GM21360 (cell line): ENCODE measurements at regions not wholly inside any gene's neighbourhood (a gene's known extent, or its start where the extent isn't known, plus 50 kb on each side); places are given as distances from the start of the nearest gene placed in this dataset.
"Not testable (repeated sequence)": the region's sequence is repeated elsewhere in the genome, so short reads cannot be mapped to it uniquely, and the experiment has no call there.

ENCODE experiments used
- ATAC-seq: cut with Tn5 transposase; IDR thresholded peaks from one replicate; pipeline ENCODE4 v1.9.1; 2021; ENCODE audit warnings: mild to moderate bottlenecking, moderate library complexity; ENCODE audit not compliant: unreplicated experiment

GRCh38 chr3:145190138-145190537 lies 970.8 kb downstream of the PLOD2 start:
- no peak for ATAC-seq

DNA sequence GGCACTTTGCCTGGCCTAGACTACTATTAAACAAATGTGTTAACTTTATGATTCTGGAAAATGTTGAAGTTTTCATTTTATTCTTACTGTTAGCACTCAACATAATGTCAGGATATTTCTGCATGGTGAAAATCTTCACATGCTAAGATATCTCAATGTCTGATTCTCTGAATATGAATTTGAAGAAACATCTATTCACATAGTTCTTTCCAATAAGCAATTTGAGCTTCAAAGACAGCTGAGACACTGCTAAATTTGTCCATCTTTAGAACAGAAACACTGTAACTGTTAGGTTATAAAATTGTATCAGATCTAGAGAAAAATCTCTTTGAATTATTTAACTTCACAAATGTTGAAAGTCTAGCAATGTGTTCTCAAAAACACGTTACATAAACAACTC lies 970.2 kb downstream of the PLOD2 start:
- ATAC-seq = no peak

DNA sequence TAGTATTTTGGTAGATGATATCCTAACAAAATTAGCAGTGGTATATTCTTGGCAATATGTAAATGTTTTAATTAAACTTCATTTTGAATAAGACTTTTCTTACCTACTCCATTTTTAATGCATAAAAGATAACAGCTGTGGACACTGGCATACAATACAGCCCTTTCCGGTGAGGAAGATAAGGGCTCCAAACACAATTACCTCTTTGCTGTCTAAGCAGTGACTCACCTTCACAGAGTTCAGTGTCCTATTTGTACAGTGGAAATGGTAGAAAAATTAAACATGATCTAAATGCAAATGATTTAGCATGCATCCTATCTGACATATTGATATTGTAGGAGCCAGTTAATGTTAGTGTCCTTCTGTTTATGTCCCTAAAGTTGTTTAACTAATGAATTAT lies 969.4 kb downstream of the PLOD2 start:
- ATAC-seq = no peak

DNA sequence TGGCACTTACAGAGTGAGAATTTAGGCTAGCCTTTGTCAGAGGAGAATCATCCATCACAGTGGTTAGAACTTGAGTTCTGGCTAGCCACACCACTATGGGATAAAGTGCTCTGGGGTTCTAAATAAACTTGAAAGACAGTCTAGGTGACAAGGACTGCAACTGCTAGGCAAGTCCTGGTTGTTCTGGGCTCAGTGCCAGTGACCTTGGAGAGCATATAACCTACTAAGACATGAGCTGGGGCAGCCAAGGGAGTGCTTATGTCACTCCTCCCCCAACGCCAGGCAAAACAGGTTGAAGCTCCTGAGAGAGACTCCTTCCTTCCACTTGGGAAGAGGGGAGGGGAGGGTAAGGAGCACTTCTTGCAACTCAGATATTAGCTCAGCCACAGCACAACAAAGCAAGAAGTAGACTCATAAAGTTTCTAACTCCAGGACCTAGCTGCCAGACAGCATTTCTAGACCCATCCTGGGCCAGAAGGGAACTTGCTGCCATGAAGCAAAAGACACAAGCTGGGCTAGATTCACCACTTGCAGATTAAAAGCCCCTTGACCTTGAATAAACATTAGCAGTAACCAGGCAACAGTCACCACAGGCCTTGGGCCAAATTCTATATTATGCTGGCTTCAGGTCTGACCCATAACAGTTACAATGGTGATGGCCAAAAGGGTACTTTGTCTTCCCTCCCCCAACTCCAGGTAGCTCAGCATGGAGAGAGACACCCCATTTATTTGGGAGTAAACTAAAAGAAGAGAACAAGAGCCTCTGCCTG lies 963.7 kb downstream of the PLOD2 start:
- ATAC-seq = no peak

DNA sequence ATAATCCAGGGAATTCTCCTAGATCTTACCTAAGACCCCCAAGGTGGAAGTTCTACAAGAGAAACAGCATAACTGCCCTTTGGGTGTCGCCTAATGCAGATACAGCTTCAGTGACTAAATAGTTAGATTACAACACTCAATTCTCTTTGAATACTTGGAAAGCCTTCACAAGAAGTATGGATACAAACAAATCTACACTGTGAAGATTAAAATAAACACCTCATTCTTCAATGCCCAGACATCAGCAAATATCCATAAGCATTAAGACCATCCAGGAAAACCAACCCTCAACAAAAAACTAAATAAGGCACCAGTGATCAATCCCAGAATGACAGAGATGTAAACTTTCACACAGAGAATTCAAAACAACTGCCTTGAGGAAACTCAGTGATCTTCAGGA lies 963.2 kb downstream of the PLOD2 start:
- no peak for ATAC-seq

DNA sequence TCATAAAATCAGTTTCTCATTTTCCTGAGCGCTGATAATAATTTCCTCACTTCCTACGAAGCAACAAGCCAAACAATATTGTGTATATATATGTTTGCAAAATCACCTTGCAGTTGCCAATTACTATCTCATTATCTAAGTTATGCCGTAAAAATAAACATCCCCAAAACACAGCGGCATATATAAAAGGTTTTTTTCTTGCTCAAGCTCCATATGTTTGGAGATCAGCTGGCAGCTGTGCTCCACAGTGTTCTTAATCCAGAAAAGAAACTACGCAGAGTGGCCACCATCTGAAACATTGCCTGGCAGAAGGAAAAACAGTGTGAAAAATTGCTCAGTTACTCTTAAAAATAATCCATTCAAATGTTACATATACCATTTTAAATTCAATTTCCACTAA lies 951.4 kb downstream of the PLOD2 start:
- no peak for ATAC-seq

DNA sequence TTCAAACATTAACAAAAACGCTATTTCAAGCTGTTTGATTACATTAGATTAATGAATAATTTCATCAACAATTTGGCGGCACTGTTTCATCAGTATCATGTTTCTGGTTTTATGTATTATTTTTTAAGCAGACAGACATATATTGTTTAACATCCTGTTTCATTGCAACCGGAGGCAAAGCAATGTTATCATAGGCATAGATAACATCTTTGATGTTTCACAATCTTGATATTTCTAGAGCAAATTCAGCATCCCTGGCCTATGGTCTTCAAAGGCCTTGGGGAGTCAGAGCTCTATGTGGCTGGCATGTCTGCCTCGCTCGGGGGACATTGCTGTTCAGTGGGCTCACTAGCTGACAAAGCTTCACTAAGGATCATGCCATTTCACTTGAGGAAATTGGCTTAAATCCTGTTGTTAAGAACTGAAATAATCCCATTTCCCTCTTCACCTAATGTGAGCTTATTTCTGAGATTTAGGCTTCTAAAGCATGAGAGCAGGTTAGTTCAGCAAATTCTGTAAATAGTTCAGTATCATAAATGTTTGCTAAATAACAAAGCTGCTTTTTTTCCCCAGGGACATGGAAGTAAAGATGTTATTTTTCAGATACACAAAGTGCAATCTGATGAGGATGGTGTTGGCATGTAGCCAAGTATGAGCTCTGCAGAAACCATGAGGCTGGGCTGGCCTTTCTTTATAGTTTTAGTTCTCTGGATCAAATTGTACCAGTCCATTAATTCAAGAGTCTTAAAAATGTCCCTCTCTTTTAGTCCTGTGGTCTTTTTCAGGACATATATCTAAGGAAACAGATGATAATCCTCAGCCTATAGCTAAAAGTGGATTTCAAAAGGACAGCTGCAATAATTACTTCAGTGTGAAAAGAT lies 941.4 kb downstream of the PLOD2 start:
- ATAC-seq = no peak

DNA sequence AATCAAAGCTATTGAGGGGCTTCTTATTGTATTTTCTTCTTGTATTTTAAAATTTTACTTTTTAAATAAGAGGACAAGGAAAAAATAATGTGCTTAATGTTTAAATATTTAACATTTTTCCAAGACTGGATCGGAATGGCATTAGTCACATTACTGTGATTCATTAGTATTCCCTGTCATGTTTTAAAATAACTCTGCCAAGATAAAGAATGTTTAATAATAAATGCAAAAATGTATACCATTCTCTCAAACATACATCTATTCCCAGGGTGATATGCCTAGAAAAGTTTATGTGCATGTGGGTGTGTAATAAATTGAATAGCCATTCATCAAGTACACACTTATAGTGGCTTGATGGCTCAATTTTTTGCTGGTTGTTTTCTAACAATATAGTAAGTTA lies 936.1 kb downstream of the PLOD2 start:
- no peak for ATAC-seq

- no peak for ATAC-seq
Observed at GRCh38 chr3:145243875-145244274, 917.1 kb downstream of the PLOD2 start.

GRCh38 chr3:145244327-145244726 lies 916.7 kb downstream of the PLOD2 start:
- ATAC-seq = no peak

DNA sequence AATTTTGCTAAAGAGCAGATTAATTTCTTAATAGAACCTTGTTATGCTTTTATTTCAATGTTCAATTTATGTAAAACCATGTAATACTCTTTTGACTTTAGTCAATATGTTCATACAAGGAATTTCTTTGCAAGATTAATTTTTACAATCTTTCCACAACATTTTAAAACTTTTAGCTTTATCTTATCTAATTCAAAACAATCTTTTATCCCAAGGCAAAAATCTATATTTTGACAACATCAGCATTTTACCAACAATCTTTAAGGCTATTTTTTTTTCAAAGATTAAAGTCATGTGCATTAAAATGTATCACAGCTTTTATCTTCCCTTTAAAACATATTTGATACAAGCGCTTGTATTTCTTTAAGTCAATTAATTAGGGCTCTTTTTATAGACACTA lies 914.7 kb downstream of the PLOD2 start:
- no peak for ATAC-seq

DNA sequence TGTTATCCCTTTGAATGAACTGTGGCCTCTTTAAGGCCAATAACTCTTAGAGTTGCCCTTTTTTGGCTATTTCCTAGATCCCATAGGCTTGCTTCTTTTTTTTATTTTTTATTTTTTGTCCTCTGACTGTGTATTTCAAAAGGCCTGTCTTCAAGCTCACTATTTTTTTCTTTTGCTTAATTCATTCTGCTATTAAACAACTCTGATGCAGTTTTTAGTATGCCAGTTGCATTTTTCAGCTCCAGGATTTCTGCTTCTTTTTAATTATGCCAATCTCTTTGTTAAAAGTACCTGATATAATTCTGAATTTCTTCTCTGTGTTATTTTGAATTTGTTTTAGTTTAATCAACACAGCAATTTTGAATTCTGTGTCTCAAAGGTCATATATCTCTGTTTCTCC lies 912.1 kb downstream of the PLOD2 start:
- no peak for ATAC-seq

GRCh38 chr3:145251311-145251710 lies 909.7 kb downstream of the PLOD2 start:
- ATAC-seq = no peak

DNA sequence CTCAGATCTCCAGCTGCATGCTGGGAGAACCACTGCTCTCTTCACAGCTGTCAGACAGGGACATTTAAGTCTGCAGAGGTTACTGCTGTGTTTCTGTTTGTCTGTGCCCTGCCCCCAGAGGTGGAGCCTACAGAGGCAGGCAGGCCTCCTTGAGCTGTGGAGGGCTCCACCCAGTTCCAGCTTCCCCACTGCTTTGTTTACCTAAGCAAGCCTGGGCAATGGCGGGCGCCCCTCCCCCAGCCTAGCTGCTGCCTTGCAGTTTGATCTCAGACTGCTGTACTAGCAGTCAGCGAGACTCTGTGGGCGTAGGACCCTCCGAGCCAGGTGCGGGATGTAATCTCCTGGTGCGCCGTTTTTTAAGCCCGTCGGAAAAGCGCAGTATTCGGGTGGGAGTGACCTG lies 903.0 kb downstream of the PLOD2 start:
- ATAC-seq = not testable (repeated sequence)

GRCh38 chr3:145259166-145259880 lies 901.7 kb downstream of the PLOD2 start:
- ATAC-seq = no peak

GRCh38 chr3:145263458-145263857 lies 897.5 kb downstream of the PLOD2 start:
- ATAC-seq = not testable (repeated sequence)

GRCh38 chr3:145266368-145266767 lies 894.6 kb downstream of the PLOD2 start:
- no peak for ATAC-seq

DNA sequence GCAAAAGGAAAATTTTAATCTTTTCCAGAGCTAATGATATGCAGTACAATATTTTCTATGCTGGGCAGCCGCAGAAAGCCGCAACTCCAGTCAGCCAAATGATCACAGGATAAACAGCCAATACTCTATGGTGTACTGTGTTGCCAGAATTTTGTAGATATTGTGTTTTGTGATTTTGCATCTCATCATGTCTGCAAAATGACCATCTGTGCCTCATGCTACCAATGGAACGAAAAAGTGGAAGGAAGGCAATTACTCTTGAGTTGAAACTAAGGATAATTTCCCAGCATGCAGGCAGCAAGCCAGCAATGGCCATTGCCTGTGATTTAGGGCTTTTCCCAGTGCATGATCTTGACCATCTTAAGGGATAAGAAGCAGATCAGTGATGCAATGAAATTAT lies 891.9 kb downstream of the PLOD2 start:
- ATAC-seq = no peak

GRCh38 chr3:145272684-145273083 lies 888.3 kb downstream of the PLOD2 start:
- no peak for ATAC-seq

DNA sequence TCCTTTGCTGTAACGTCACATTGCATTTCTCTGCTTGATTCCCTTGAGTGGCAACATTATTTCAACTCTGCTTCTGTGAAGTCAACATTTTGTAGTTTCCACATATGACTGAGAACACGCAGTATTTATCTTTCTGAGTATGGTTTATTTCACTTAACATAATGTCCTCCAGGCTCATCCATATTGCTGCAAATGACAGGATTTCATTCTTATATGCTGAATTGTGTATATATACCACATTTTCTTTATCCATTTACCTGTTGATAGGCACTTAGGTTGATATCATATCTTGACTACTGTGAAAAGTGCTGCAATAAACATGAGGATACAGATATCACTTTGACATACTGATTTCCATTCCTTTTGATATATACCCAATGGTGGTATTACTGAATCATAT lies 878.5 kb downstream of the PLOD2 start:
- no peak for ATAC-seq

GRCh38 chr3:145286937-145287336 lies 874.0 kb downstream of the PLOD2 start:
- no peak for ATAC-seq

GRCh38 chr3:145290010-145290409 lies 871.0 kb downstream of the PLOD2 start:
- no peak for ATAC-seq
